Uterus (tissue), 3 donors: ENCODE measurements at regions not wholly inside any gene's neighbourhood (a gene's known extent, or its start where the extent isn't known, plus 50 kb on each side); places are given as distances from the start of the nearest gene placed in this dataset.
A peak's percentile ranks its signal among the peaks of the same experiment; 100 is the strongest.
"Not testable (repeated sequence)": the region's sequence is repeated elsewhere in the genome, so short reads cannot be mapped to it uniquely, and the experiment has no call there.

Experiments used
- DNase-seq, 2 donors: peaks; one replicate each; pipeline ENCODE4 v3.0.0-alpha.2; 2019 to 2020
- H3K27ac ChIP-seq, 2 donors: fragments of 200-600 bp; sonication (generic); 1 replicate in 1 of 2; 2 replicates in 1 of 2; pipeline ENCODE4 v1.5.1; 2016 to 2018
- H3K27me3 ChIP-seq, 2 donors: fragments of 200-600 bp; sonication (generic); one replicate each; pipeline ENCODE4 v1.5.1; 2018 to 2019; ENCODE audit warnings: control low read depth in 1 of 2
- H3K36me3 ChIP-seq, 2 donors: fragments of 200-600 bp; sonication (generic); one replicate each; pipeline ENCODE4 v1.5.1; 2019; ENCODE audit warnings: control low read depth in 1 of 2
- H3K4me1 ChIP-seq, 2 donors: fragments of 200-600 bp; sonication (generic); one replicate each; pipeline ENCODE4 v1.5.1; 2018 to 2019; ENCODE audit warnings: control low read depth in 1 of 2
- H3K4me3 ChIP-seq, 2 donors: fragments of 200-600 bp; sonication (generic); 1 replicate in 1 of 2; 2 replicates in 1 of 2; pipeline ENCODE4 v1.5.1; 2018 to 2019; ENCODE audit warnings: mild to moderate bottlenecking in 1 of 2
- H3K9me3 ChIP-seq, 2 donors: fragments of 200-600 bp; sonication (generic); one replicate each; pipeline ENCODE4 v1.5.1; 2019; ENCODE audit warnings: control low read depth in 1 of 2
- POLR2A ChIP-seq, 2 donors: fragments of 450-650 bp; IDR thresholded peaks; one replicate each; pipeline ENCODE4 v1.6.1; 2016; ENCODE audit warnings: antibody characterized with exemption in 2 of 2, mild to moderate bottlenecking in 1 of 2, moderate library complexity in 1 of 2
- intact Hi-C: fragments of 100-400 bp; cut with DNase I; formaldehyde crosslinking; loops from one replicate; pipeline ENCODE4 v1.15.1; 2023; ENCODE audit warnings: low total_unique reads
- TF ChIP-seq, protein P1 (sequence below), 4 experiments: fragments of 200-600 bp in 2 of 4; fragments of 450-650 bp in 2 of 4; sonication (generic) in 2 of 4; IDR thresholded peaks; one replicate each; pipeline ENCODE4 v1.5.1; 2016 to 2019; ENCODE audit warnings: antibody characterized with exemption in 4 of 4, mild to moderate bottlenecking in 2 of 4, moderate library complexity in 1 of 4
- donor health status: DM: yes; HTN: yes; CAD: no.

DNA sequence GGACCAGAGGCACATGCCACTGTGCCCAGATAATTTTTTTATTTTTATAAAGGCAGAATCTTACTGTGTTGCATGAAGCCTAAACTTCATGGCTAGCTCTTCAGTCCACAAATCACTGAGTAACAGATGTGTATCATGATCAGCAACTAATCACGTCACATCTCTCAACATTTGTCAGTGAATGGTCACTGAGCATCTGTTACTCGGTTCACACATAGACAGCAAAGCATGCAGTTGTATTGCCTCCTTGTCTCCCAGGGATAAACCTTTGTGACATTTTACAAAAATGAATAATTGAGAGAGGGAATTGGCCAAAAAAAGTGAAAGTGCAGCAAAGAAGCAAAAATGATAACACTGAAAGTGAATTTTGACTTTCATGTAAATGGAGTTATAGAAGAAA, 85.9 kb upstream of the BTG1 start:
- H3K4me1 ChIP-seq, H3K9me3 ChIP-seq, H3K4me3 ChIP-seq, H3K36me3 ChIP-seq, intact Hi-C loops, DNase-seq, H3K27me3 ChIP-seq, H3K27ac ChIP-seq: not testable (repeated sequence)

DNA sequence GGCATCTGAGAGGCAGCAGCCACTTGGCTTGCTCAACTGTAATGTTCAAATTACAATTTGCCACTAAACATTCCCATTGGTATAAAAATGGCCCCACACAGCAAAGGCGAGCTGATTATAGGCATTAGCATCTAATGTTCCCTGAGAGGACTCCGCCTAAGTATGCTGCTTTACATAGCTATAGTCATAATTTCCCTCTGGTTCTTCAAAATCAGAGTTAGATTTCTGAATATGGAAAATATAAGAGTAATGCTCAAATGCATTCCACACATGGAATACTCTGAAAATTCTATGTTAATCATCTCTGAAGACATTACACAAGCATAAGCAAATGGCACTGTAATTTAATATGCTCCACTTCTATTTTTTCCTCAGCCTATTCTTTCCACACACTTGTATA, 83.7 kb upstream of the BTG1 start:
- Histone ChIP-seq H3K4me3 (no peak overlapping the region), H3K36me3 (no peaks in the 10 kb centered on the region), H3K27me3 (no peaks in the 10 kb centered on the region), H3K27ac (no peak overlapping the region), H3K4me1 (peaks cover 0 to 8% of the 10 kb centered on the region in 2 donors), H3K9me3 (no peaks in the 10 kb centered on the region)
- intact Hi-C loops = no loop called here
- TF ChIP-seq POLR2A (IDR thresholded peaks at IDR 0.05) = no peak
- TF ChIP-seq, protein P1, sequence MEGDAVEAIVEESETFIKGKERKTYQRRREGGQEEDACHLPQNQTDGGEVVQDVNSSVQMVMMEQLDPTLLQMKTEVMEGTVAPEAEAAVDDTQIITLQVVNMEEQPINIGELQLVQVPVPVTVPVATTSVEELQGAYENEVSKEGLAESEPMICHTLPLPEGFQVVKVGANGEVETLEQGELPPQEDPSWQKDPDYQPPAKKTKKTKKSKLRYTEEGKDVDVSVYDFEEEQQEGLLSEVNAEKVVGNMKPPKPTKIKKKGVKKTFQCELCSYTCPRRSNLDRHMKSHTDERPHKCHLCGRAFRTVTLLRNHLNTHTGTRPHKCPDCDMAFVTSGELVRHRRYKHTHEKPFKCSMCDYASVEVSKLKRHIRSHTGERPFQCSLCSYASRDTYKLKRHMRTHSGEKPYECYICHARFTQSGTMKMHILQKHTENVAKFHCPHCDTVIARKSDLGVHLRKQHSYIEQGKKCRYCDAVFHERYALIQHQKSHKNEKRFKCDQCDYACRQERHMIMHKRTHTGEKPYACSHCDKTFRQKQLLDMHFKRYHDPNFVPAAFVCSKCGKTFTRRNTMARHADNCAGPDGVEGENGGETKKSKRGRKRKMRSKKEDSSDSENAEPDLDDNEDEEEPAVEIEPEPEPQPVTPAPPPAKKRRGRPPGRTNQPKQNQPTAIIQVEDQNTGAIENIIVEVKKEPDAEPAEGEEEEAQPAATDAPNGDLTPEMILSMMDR (IDR thresholded peaks at IDR 0.05) = no peak
- DNase-seq = no peak

DNA sequence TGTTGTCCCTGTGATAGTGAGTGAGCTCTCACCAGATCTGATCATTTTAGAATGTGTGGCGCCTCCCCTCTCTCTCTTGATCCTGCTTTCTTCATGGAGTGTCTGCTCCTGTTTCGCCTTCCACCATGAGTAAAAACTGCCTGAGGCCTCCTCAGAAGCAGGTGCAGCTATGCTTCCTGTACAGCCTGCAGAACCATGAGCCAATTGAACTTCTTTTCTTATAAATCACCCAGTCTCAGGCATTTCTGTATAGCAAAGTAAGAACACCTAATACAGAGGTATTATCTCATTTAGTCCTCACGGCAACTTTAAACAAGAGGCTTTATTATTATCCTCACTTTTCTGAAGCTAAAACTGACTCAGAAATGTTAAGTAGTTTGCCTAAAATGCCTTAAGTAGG, 81.3 kb upstream of the BTG1 start:
- no peak for TF ChIP-seq POLR2A (IDR thresholded peaks at IDR 0.05)
- TF ChIP-seq, protein P1 (IDR thresholded peaks at IDR 0.05) = no peak
- Histone ChIP-seq H3K27ac (peak overlapping the region; percentile 78 to 81), H3K36me3 (no peaks in the 10 kb centered on the region), H3K27me3 (no peaks in the 10 kb centered on the region), H3K9me3 (no peaks in the 10 kb centered on the region), H3K4me1 (peaks cover 0 to 8% of the 10 kb centered on the region in 2 donors), H3K4me3 (no peak overlapping the region)
- intact Hi-C loops = no loop called here
- DNase-seq = no peak

DNA sequence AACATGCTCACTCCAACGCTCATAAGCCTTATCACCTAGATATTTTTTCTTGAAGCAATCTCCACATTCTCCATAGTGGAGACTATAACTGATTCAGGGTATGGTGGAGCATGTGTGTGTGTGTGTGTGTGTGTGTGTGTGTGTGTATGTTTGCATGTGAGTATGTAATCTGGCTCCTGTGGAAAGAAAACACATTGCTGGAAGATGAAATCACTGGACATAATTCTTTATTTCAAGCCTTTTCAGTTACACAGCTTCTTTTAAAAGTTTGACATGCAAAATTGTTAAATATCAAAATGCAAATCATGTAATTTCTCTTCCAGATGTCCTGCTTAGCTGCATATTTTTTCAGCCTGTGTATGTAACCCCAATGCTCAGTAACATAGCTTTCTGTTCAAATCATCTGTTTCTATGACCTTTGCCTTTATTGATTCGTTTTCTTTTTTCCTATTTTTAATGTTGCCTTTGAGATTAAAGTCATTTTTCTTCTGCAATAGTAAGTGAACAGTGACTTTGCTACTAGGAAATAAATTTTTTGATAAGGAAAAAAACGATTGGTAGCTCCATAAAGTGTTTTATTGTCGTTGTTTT, 80.5 kb upstream of the BTG1 start:
- Histone ChIP-seq H3K4me1 (peaks cover 0 to 8% of the 10 kb centered on the region in 2 donors), H3K27ac (peak overlapping the region; percentile 78 to 81), H3K36me3 (no peaks in the 10 kb centered on the region), H3K4me3 (no peak overlapping the region), H3K27me3 (no peaks in the 10 kb centered on the region), H3K9me3 (no peaks in the 10 kb centered on the region)
- peak in 1 of 2 donors; percentile 51 for DNase-seq
- TF ChIP-seq POLR2A (IDR thresholded peaks at IDR 0.05) = no peak
- TF ChIP-seq, protein P1 (IDR thresholded peaks at IDR 0.05) = peak in 1 of 4 experiments; percentile 22
- intact Hi-C loops = no loop called here

DNA sequence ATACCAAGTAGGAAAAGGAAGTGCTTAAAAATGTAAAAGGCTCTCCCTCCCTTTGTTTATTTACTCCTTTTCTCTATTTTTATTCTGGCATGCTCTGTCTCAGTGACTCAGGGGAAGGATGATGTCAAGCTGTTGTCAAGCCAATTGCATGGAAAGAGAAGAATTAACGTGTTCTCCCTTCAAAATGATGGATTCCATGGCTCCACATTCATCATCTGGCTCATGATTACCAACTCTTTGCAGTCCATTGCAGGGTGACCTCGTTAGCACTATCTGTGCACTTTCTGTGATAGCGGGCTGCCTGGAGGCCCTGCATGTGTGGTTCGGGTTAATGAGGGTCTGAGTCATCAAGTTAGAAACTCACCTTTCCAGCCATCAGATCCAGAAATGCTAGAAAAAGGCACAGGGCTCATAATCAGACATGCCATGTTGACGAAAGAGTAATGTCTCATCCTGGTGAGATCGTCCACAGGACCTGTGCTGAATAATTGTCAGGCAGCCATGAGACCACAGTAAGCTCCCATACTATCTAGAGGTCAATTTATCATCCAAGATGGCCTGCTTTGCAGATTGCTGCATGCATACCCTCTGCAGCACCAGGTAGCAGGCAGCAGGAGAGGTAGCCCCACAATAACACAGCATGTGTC, 79.2 kb upstream of the BTG1 start:
- Histone ChIP-seq H3K36me3 (no peaks in the 10 kb centered on the region), H3K4me1 (peaks cover 0 to 8% of the 10 kb centered on the region in 2 donors), H3K27ac (peak overlapping the region; percentile 78 to 81), H3K9me3 (no peaks in the 10 kb centered on the region), H3K4me3 (no peak overlapping the region), H3K27me3 (no peaks in the 10 kb centered on the region)
- intact Hi-C loops = no loop called here
- TF ChIP-seq, protein P1 (IDR thresholded peaks at IDR 0.05) = no peak
- no peak for TF ChIP-seq POLR2A (IDR thresholded peaks at IDR 0.05)
- peak; percentile 58 to 85 for DNase-seq
